SK-N-SH (cell line): ENCODE measurements at regions not wholly inside any gene's neighbourhood (a gene's known extent, or its start where the extent isn't known, plus 50 kb on each side); places are given as distances from the start of the nearest gene placed in this dataset.

Experiments
- CTCF ChIA-PET: fragments of 300-600, 350-600 bp; formaldehyde crosslinking; extraction: SDS; loops from one replicate; lab custom pipeline; 2021; lab: Yijun Ruan, JAX
- POLR2A ChIA-PET: fragments of 350-600 bp; sonication (Branson Sonifier 250); formaldehyde crosslinking; extraction: SDS; loops from one replicate; lab custom pipeline; 2020; ENCODE audit warnings: antibody characterized with exemption, inconsistent platforms; lab: Yijun Ruan, JAX
- DNase-seq: peaks from one replicate; pipeline ENCODE4 v3.0.0; 2012
- H2AFZ ChIP-seq: fragments of 200-600 bp; sonication (generic); 2 replicates; pipeline ENCODE4 v1.8.1; 2016; ENCODE audit warnings: antibody characterized with exemption, mild to moderate bottlenecking, low read depth
- H3F3A ChIP-seq: fragments of 200-600 bp; sonication (generic); replicated peaks from 2 replicates; pipeline ENCODE3; 2016; ENCODE audit warnings: antibody characterized with exemption, mild to moderate bottlenecking; ENCODE audit not compliant: insufficient read depth
- H3K27ac ChIP-seq, 2 experiments: fragments of 200-500 bp in 1 of 2; fragments of 200-600 bp in 1 of 2; sonication (Bioruptor generic) in 1 of 2; sonication (generic), shearing (Covaris generic) in 1 of 2; 2 replicates each; pipeline versions ENCODE4 v1.5.1 to v1.6.1; 2014 to 2016; ENCODE audit warnings: low read depth in 2 of 2, inconsistent platforms in 1 of 2, low read length in 1 of 2, mild to moderate bottlenecking in 1 of 2, mixed read lengths in 1 of 2
- H3K27me3 ChIP-seq: fragments of 200-600 bp; sonication (generic), shearing (Covaris generic); 2 replicates; pipeline ENCODE4 v1.6.1; 2016; ENCODE audit warnings: mixed run types; ENCODE audit not compliant: insufficient read depth
- H3K36me3 ChIP-seq, 2 experiments: fragments of 200-500 bp in 1 of 2; fragments of 200-600 bp in 1 of 2; sonication (Bioruptor generic) in 1 of 2; sonication (generic) in 1 of 2; replicated peaks in 1 of 2; 2 replicates each; pipeline versions ENCODE3 to v1.5.1; 2014 to 2016; ENCODE audit warnings: low read length in 1 of 2, mild to moderate bottlenecking in 1 of 2; ENCODE audit not compliant: insufficient read depth in 2 of 2, control insufficient read depth in 1 of 2
- H3K4me1 ChIP-seq, 2 experiments: fragments of 200-500 bp in 1 of 2; fragments of 200-600 bp in 1 of 2; sonication (Bioruptor generic) in 1 of 2; sonication (generic), shearing (Covaris generic) in 1 of 2; 2 replicates each; pipeline versions ENCODE4 v1.5.1 to v1.6.1; 2014 to 2016; ENCODE audit warnings: low read depth in 1 of 2, low read length in 1 of 2, mixed run types in 1 of 2; ENCODE audit not compliant: insufficient read depth in 2 of 2, control insufficient read depth in 1 of 2
- H3K4me2 ChIP-seq: fragments of 200-600 bp; sonication (generic), shearing (Covaris generic); 2 replicates; pipeline ENCODE4 v1.6.1; 2017; ENCODE audit warnings: mixed run types
- H3K4me3 ChIP-seq, 2 experiments: fragments of 200-500 bp in 1 of 2; fragments of 200-600 bp in 1 of 2; sonication (Bioruptor generic) in 1 of 2; sonication (generic), shearing (Covaris generic) in 1 of 2; 2 replicates each; pipeline versions ENCODE4 v1.5.1 to v1.8.1; 2014 to 2016; ENCODE audit warnings: low read depth in 2 of 2, inconsistent platforms in 1 of 2, low read length in 1 of 2, mild to moderate bottlenecking in 1 of 2, mixed read lengths in 1 of 2, moderate library complexity in 1 of 2
- H3K79me2 ChIP-seq: fragments of 200-600 bp; sonication (generic); 2 replicates; pipeline ENCODE4 v1.8.1; 2017; ENCODE audit warnings: mild to moderate bottlenecking; ENCODE audit not compliant: insufficient read depth
- H3K9ac ChIP-seq: fragments of 200-600 bp; sonication (generic); 2 replicates; pipeline ENCODE4 v1.6.1; 2017; ENCODE audit warnings: mixed run types
- H3K9me2 ChIP-seq: fragments of 200-600 bp; sonication (generic); 2 replicates; pipeline ENCODE4 v1.6.1; 2017; ENCODE audit warnings: mixed run types
- H3K9me3 ChIP-seq: fragments of 200-600 bp; sonication (generic); 2 replicates; pipeline ENCODE4 v1.6.1; 2017; ENCODE audit warnings: mixed run types, mild to moderate bottlenecking, moderate library complexity
- H4K20me1 ChIP-seq: fragments of 200-600 bp; sonication (generic); 2 replicates; pipeline ENCODE4 v1.6.1; 2017; ENCODE audit warnings: mild to moderate bottlenecking, mixed run types; ENCODE audit not compliant: insufficient read depth
- CTCF ChIP-seq: fragments of 200-600 bp; sonication (generic); IDR thresholded peaks from 2 replicates; pipeline ENCODE4 v1.6.1; 2017; ENCODE audit warnings: antibody characterized with exemption, mild to moderate bottlenecking, moderate library complexity
- ELF1 ChIP-seq: IDR thresholded peaks from 2 replicates; pipeline ENCODE4 v1.4.0; 2012
- FOSL2 ChIP-seq: IDR thresholded peaks from 2 replicates; pipeline ENCODE4 v1.4.0; 2012; ENCODE audit warnings: low read depth, mild to moderate bottlenecking, moderate library complexity, borderline replicate concordance
- GATA2 ChIP-seq: sonication (generic); formaldehyde crosslinking; IDR thresholded peaks from 2 replicates; pipeline ENCODE4 v1.5.0; 2020; ENCODE audit warnings: mild to moderate bottlenecking, missing genetic modification reagents
- JUND ChIP-seq: IDR thresholded peaks from 2 replicates; pipeline ENCODE4 v1.4.0; 2012
- MAX ChIP-seq: IDR thresholded peaks from 2 replicates; pipeline ENCODE4 v1.4.0; 2012; ENCODE audit warnings: low read depth
- NFIC ChIP-seq: IDR thresholded peaks from 2 replicates; pipeline ENCODE4 v1.4.0; 2012; ENCODE audit warnings: borderline replicate concordance
- POLR2AphosphoS5 ChIP-seq: IDR thresholded peaks from 2 replicates; pipeline ENCODE4 v1.6.1; 2012; ENCODE audit warnings: low read depth, low read length
- RAD21 ChIP-seq: IDR thresholded peaks from 2 replicates; pipeline ENCODE4 v1.6.1; 2012; ENCODE audit warnings: mild to moderate bottlenecking, low read length
- RCOR1 ChIP-seq: fragments of 150-350 bp; IDR thresholded peaks from 2 replicates; pipeline ENCODE4 v1.6.1; 2017; ENCODE audit warnings: antibody characterized with exemption, low read length
- RFX5 ChIP-seq: IDR thresholded peaks from 2 replicates; pipeline ENCODE4 v1.6.1; 2012; ENCODE audit warnings: mild to moderate bottlenecking, improper control_type of control experiment, low read length
- RXRA ChIP-seq: IDR thresholded peaks from 2 replicates; pipeline ENCODE4 v1.4.0; 2012; ENCODE audit warnings: low read depth, mild to moderate bottlenecking, borderline replicate concordance
- SIN3A ChIP-seq: IDR thresholded peaks from 2 replicates; pipeline ENCODE4 v1.6.1; 2012; ENCODE audit warnings: low read depth, mild to moderate bottlenecking, low read length, moderate library complexity, borderline replicate concordance
- TAF1 ChIP-seq: IDR thresholded peaks from 2 replicates; pipeline ENCODE4 v1.6.1; 2012; ENCODE audit warnings: low read depth, mild to moderate bottlenecking, low read length, moderate library complexity, borderline replicate concordance
- TEAD4 ChIP-seq: IDR thresholded peaks from 2 replicates; pipeline ENCODE4 v1.4.0; 2012; ENCODE audit warnings: mild to moderate bottlenecking, borderline replicate concordance; ENCODE audit not compliant: insufficient read depth
- YY1 ChIP-seq: IDR thresholded peaks from 2 replicates; pipeline ENCODE4 v1.4.0; 2012; ENCODE audit warnings: low read depth, mild to moderate bottlenecking
- ZBTB33 ChIP-seq: IDR thresholded peaks from 2 replicates; pipeline ENCODE4 v1.4.0; 2012; ENCODE audit warnings: low read depth, borderline replicate concordance
- WGBS: methylation state at CpG from one replicate; pipeline ENCODE4 v1.1.6; 2017; ENCODE audit warnings: low lambda C conversion rate; 5-methylcytosine and 5-hydroxymethylcytosine counted together
- TF ChIP-seq, protein P1 (sequence below): IDR thresholded peaks from 2 replicates; pipeline ENCODE4; 2012
- TF ChIP-seq, protein P2 (sequence below): fragments of 150-350 bp; IDR thresholded peaks from 2 replicates; pipeline ENCODE4 v1.6.1; 2016; ENCODE audit warnings: mild to moderate bottlenecking, low read depth, low read length

DNA sequence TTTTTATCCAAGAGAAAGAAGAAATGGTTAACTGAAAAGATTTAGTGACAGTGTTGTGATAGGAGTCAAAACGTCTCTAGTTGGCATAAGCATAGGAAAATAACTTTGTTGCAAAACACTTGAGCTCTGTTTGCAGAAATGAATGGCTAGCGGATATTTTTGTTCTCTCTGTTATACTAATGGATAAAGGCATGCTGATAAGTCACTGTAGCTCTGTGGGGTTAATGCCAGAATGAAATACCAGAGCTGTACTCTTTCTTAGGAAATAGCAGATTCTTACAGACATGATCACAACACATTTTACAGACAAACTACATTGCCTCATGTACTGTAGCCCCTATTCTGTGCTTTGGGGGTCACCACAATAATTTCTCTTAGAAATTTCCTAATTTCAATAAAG lies 202.8 kb downstream of the DMRTA1 start (continued):
- TF ChIP-seq ZBTB33 (no peak), RFX5 (no peak), JUND (no peak), YY1 (no peak), SIN3A (no peak)

GRCh38 chr9:22650145-22650544 lies 203.5 kb downstream of the DMRTA1 start:
- no peak for DNase-seq
- H3K79me2 ChIP-seq, result no peaks in the 10 kb centered on the region
- H3K9ac ChIP-seq, result no peak overlapping the region
- H3K27me3 ChIP-seq, result no peaks in the 10 kb centered on the region
- no peaks in the 10 kb centered on the region for H3F3A ChIP-seq
- H3K4me3 ChIP-seq, result no peak overlapping the region
- no peaks in the 10 kb centered on the region for H3K36me3 ChIP-seq
- ChIA-PET CTCF (no interaction called here), POLR2A (no interaction called here)
- no peaks in the 10 kb centered on the region for H4K20me1 ChIP-seq
- TF ChIP-seq, protein P1, sequence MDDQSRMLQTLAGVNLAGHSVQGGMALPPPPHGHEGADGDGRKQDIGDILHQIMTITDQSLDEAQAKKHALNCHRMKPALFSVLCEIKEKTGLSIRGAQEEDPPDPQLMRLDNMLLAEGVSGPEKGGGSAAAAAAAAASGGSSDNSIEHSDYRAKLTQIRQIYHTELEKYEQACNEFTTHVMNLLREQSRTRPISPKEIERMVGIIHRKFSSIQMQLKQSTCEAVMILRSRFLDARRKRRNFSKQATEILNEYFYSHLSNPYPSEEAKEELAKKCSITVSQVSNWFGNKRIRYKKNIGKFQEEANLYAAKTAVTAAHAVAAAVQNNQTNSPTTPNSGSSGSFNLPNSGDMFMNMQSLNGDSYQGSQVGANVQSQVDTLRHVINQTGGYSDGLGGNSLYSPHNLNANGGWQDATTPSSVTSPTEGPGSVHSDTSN, result no peak
- TF ChIP-seq ELF1 (no peak), GATA2 (no peak), SIN3A (no peak), TEAD4 (no peak), POLR2AphosphoS5 (no peak), MAX (no peak), RAD21 (no peak), RCOR1 (no peak), CTCF (no peak), ZBTB33 (no peak), YY1 (no peak), TAF1 (no peak), NFIC (no peak), RXRA (no peak), FOSL2 (no peak)
- TF ChIP-seq, protein P2, sequence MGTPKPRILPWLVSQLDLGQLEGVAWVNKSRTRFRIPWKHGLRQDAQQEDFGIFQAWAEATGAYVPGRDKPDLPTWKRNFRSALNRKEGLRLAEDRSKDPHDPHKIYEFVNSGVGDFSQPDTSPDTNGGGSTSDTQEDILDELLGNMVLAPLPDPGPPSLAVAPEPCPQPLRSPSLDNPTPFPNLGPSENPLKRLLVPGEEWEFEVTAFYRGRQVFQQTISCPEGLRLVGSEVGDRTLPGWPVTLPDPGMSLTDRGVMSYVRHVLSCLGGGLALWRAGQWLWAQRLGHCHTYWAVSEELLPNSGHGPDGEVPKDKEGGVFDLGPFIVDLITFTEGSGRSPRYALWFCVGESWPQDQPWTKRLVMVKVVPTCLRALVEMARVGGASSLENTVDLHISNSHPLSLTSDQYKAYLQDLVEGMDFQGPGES, result no peak
- H3K4me1 ChIP-seq, result no peaks in the 10 kb centered on the region
- H3K4me2 ChIP-seq, result no peak overlapping the region
- no peaks in the 10 kb centered on the region for H3K9me3 ChIP-seq
- no peak overlapping the region for H3K27ac ChIP-seq
- H2AFZ ChIP-seq, result no peak overlapping the region
- 10% methylated on average over 3 of the region's 3 CpGs for WGBS
- H3K9me2 ChIP-seq, result no peaks in the 10 kb centered on the region
